Natural killer cell (primary cell): ENCODE measurements at regions not wholly inside any gene's neighbourhood (a gene's known extent, or its start where the extent isn't known, plus 50 kb on each side); places are given as distances from the start of the nearest gene placed in this dataset.

Source experiments
- ATAC-seq, 3 donors: fragments of 150-1000 bp in 2 of 3; fragments of 200-7000 bp in 1 of 3; cut with Tn5 transposase; 1 replicate in 1 of 3; 2 replicates in 2 of 3; pipeline ENCODE4 v1.10.0; 2021; ENCODE audit warnings: mild to moderate bottlenecking in 2 of 3, moderate library complexity in 2 of 3
- DNase-seq, 2 donors: peaks; one replicate each; pipeline versions ENCODE4 v3.0.0 to v3.0.0-alpha.2; 2013 to 2021; ENCODE audit warnings: mixed read lengths in 1 of 2
- H3K27ac ChIP-seq: one replicate; pipeline ENCODE4 v1.5.1; 2013; ENCODE audit warnings: mild to moderate bottlenecking, low read length
- H3K27me3 ChIP-seq: one replicate; pipeline ENCODE4 v1.6.1; 2013; ENCODE audit warnings: low read length; ENCODE audit not compliant: control insufficient read depth, insufficient read depth
- H3K36me3 ChIP-seq: one replicate; pipeline ENCODE4 v1.6.1; 2013; ENCODE audit warnings: low read length; ENCODE audit not compliant: control insufficient read depth, insufficient read depth
- H3K4me1 ChIP-seq: one replicate; pipeline ENCODE4 v1.6.1; 2013; ENCODE audit warnings: low read length; ENCODE audit not compliant: control insufficient read depth, insufficient read depth
- H3K4me3 ChIP-seq: one replicate; pipeline ENCODE4 v1.5.1; 2013; ENCODE audit warnings: low read length
- H3K9me3 ChIP-seq: one replicate; pipeline ENCODE4 v1.6.1; 2013; ENCODE audit warnings: low read length; ENCODE audit not compliant: control insufficient read depth, insufficient read depth
- H3K27ac Mint-ChIP-seq, 2 donors: one replicate each; pipeline ENCODE4 v1.8.0; 2022; ENCODE audit warnings: mild to moderate bottlenecking in 2 of 2, mixed read lengths in 2 of 2, moderate library complexity in 1 of 2
- H3K27me3 Mint-ChIP-seq, 2 donors: one replicate each; pipeline ENCODE4 v1.8.0; 2022; ENCODE audit warnings: low read depth in 2 of 2, mixed read lengths in 2 of 2
- H3K36me3 Mint-ChIP-seq: one replicate; pipeline ENCODE4 v1.8.0; 2022; ENCODE audit warnings: mixed read lengths
- H3K4me1 Mint-ChIP-seq, 2 donors: one replicate each; pipeline ENCODE4 v1.8.0; 2022; ENCODE audit warnings: mixed read lengths in 2 of 2
- H3K4me3 Mint-ChIP-seq: one replicate; pipeline ENCODE4 v1.8.0; 2022; ENCODE audit warnings: mild to moderate bottlenecking, moderate library complexity, mixed read lengths
- H3K9me3 Mint-ChIP-seq, 2 donors: one replicate each; pipeline ENCODE4 v1.8.0; 2022; ENCODE audit warnings: mixed read lengths in 2 of 2
- CTCF ChIP-seq: fragments of 200-600 bp; IDR thresholded peaks from one replicate; pipeline ENCODE4 v1.8.0; 2022; ENCODE audit warnings: antibody characterized with exemption
- WGBS: methylation state at CpG from one replicate; pipeline ENCODE4 v1.1.7; 2013; ENCODE audit warnings: missing lambda C conversion rate; ENCODE audit not compliant: insufficient coverage; 5-methylcytosine and 5-hydroxymethylcytosine counted together
- intact Hi-C: fragments of 100-400 bp; cut with micrococcal nuclease; formaldehyde crosslinking; loops from one replicate; pipeline ENCODE4 v1.14.2; 2022

GRCh38 chr4:129515356-129515755 lies 419.4 kb downstream of the C4orf33 start:
- H3K27me3 Mint-ChIP-seq, result no peaks in the 10 kb centered on the region
- no peak overlapping the region for H3K27ac ChIP-seq
- no CpG with 5 or more reads among the region's 1 CpG for WGBS
- intact Hi-C loops, result no loop called here
- H3K4me3 ChIP-seq, result no peak overlapping the region
- H3K9me3 ChIP-seq, result no peaks in the 10 kb centered on the region
- H3K27ac Mint-ChIP-seq, result no peak overlapping the region
- no peaks in the 10 kb centered on the region for H3K36me3 Mint-ChIP-seq
- no peaks in the 10 kb centered on the region for H3K4me1 Mint-ChIP-seq
- ATAC-seq, result no peak
- H3K4me3 Mint-ChIP-seq, result no peak overlapping the region
- TF ChIP-seq CTCF, result no peak
- no peaks in the 10 kb centered on the region for H3K36me3 ChIP-seq
- H3K9me3 Mint-ChIP-seq, result peaks cover 4 to 6% of the 10 kb centered on the region in 2 donors
- H3K27me3 ChIP-seq, result no peaks in the 10 kb centered on the region
- no peaks in the 10 kb centered on the region for H3K4me1 ChIP-seq
- no peak for DNase-seq

- Histone ChIP-seq H3K27me3 (no peaks in the 10 kb centered on the region), H3K9me3 (no peaks in the 10 kb centered on the region), H3K4me3 (no peak overlapping the region), H3K27ac (no peak overlapping the region), H3K4me1 (no peaks in the 10 kb centered on the region), H3K36me3 (no peaks in the 10 kb centered on the region)
- DNase-seq (no peak), ATAC-seq (no peak)
- intact Hi-C loops, result no loop called here
- H3K4me1 Mint-ChIP-seq, result no peaks in the 10 kb centered on the region
- no peaks in the 10 kb centered on the region for H3K36me3 Mint-ChIP-seq
- no peaks in the 10 kb centered on the region for H3K27me3 Mint-ChIP-seq
- H3K4me3 Mint-ChIP-seq, result no peak overlapping the region
- H3K27ac Mint-ChIP-seq, result no peak overlapping the region
- H3K9me3 Mint-ChIP-seq, result peaks cover 6 to 9% of the 10 kb centered on the region in 2 donors
- 85% methylated on average over 1 of the region's 3 CpGs for WGBS
- TF ChIP-seq CTCF, result no peak
Measured at GRCh38 chr4:129526812-129527211, 430.9 kb downstream of the C4orf33 start.

- H3K4me3 Mint-ChIP-seq, result no peak overlapping the region
- H3K4me1 ChIP-seq, result no peaks in the 10 kb centered on the region
- no peak for DNase-seq
- H3K36me3 ChIP-seq, result no peaks in the 10 kb centered on the region
- peaks cover 8 to 9% of the 10 kb centered on the region in 2 donors for H3K9me3 Mint-ChIP-seq
- H3K36me3 Mint-ChIP-seq, result no peaks in the 10 kb centered on the region
- no peaks in the 10 kb centered on the region for H3K27me3 ChIP-seq
- ATAC-seq, result no peak
- no peak overlapping the region for H3K27ac ChIP-seq
- WGBS, result 69% methylated on average over 2 of the region's 5 CpGs
- no peak overlapping the region for H3K4me3 ChIP-seq
- H3K9me3 ChIP-seq, result no peaks in the 10 kb centered on the region
- no peak for TF ChIP-seq CTCF
- H3K27me3 Mint-ChIP-seq, result no peaks in the 10 kb centered on the region
- H3K4me1 Mint-ChIP-seq, result no peaks in the 10 kb centered on the region
- intact Hi-C loops, result no loop called here
- no peak overlapping the region for H3K27ac Mint-ChIP-seq
Measured at GRCh38 chr4:129531253-129531652, 435.3 kb downstream of the C4orf33 start.

- Mint-ChIP-seq H3K27ac (no peak overlapping the region), H3K9me3 (peaks cover 8% of the 10 kb centered on the region in 2 donors), H3K27me3 (no peaks in the 10 kb centered on the region), H3K4me3 (no peak overlapping the region), H3K36me3 (no peaks in the 10 kb centered on the region), H3K4me1 (no peaks in the 10 kb centered on the region)
- Histone ChIP-seq H3K9me3 (no peaks in the 10 kb centered on the region), H3K27me3 (no peaks in the 10 kb centered on the region), H3K36me3 (no peaks in the 10 kb centered on the region), H3K4me1 (no peaks in the 10 kb centered on the region), H3K27ac (no peak overlapping the region), H3K4me3 (no peak overlapping the region)
- WGBS, result no CpG with 5 or more reads among the region's 1 CpG
- intact Hi-C loops, result no loop called here
- ATAC-seq, result no peak
- DNase-seq, result no peak
- no peak for TF ChIP-seq CTCF
Measured at GRCh38 chr4:129532573-129532972, 436.6 kb downstream of the C4orf33 start.
